Astrocyte (in vitro differentiated cells and primary cell): ENCODE measurements at regions not wholly inside any gene's neighbourhood (a gene's known extent, or its start where the extent isn't known, plus 50 kb on each side); places are given as distances from the start of the nearest gene placed in this dataset.

Experiments
- DNase-seq: peaks from one replicate; pipeline ENCODE4 v3.0.0-alpha.2; 2010; ENCODE audit warnings: low read depth
- FAIRE-seq: peaks from 2 replicates; lab custom pipeline; 2011; peaks lifted over from hg19 to GRCh38; lab: Jason Lieb, UNC
- H2AFZ ChIP-seq: 2 replicates; pipeline ENCODE4 v1.6.0; 2012; ENCODE audit warnings: low read depth, low read length, inconsistent platforms
- H3K27ac ChIP-seq: 2 replicates; pipeline ENCODE4 v1.5.1; 2011; ENCODE audit warnings: low read depth, low read length, inconsistent platforms
- H3K27me3 ChIP-seq: 2 replicates; pipeline ENCODE4 v1.6.0; 2011; ENCODE audit warnings: low read length, inconsistent platforms; ENCODE audit not compliant: insufficient read depth
- H3K36me3 ChIP-seq: 2 replicates; pipeline ENCODE4 v1.5.1; 2011; ENCODE audit warnings: low read length, inconsistent platforms; ENCODE audit not compliant: insufficient read depth
- H3K4me1 ChIP-seq: 2 replicates; pipeline ENCODE4 v1.5.1; 2011; ENCODE audit warnings: low read length, inconsistent platforms; ENCODE audit not compliant: insufficient read depth
- H3K4me2 ChIP-seq: 2 replicates; pipeline ENCODE4 v1.6.0; 2012; ENCODE audit warnings: low read length, inconsistent platforms
- H3K4me3 ChIP-seq: 2 replicates; pipeline ENCODE4 v1.5.1; 2011; ENCODE audit warnings: low read depth, mild to moderate bottlenecking, low read length, inconsistent platforms; ENCODE audit not compliant: insufficient read depth
- H3K79me2 ChIP-seq: 2 replicates; pipeline ENCODE4 v1.6.0; 2012; ENCODE audit warnings: mild to moderate bottlenecking, low read length, inconsistent platforms; ENCODE audit not compliant: insufficient read depth
- H3K9ac ChIP-seq: 2 replicates; pipeline ENCODE4 v1.6.0; 2012; ENCODE audit warnings: mild to moderate bottlenecking, low read length, inconsistent platforms
- H3K9me3 ChIP-seq: 2 replicates; pipeline ENCODE4 v1.5.1; 2012; ENCODE audit warnings: low read depth, mild to moderate bottlenecking, low read length, inconsistent platforms; ENCODE audit not compliant: insufficient read depth
- H4K20me1 ChIP-seq: 2 replicates; pipeline ENCODE4 v1.6.0; 2012; ENCODE audit warnings: low read length, inconsistent platforms; ENCODE audit not compliant: insufficient read depth
- H3K27ac Mint-ChIP-seq: one replicate; pipeline ENCODE4 v1.8.0; 2021; ENCODE audit warnings: mild to moderate bottlenecking, mixed read lengths; ENCODE audit not compliant: unreplicated experiment
- H3K27me3 Mint-ChIP-seq: one replicate; pipeline ENCODE4 v1.8.0; 2021; ENCODE audit warnings: low read depth, mixed read lengths; ENCODE audit not compliant: unreplicated experiment
- H3K36me3 Mint-ChIP-seq: one replicate; pipeline ENCODE4 v1.8.0; 2021; ENCODE audit warnings: low read depth, mixed read lengths; ENCODE audit not compliant: unreplicated experiment
- H3K4me1 Mint-ChIP-seq: one replicate; pipeline ENCODE4 v1.8.0; 2021; ENCODE audit warnings: low read depth, mixed read lengths; ENCODE audit not compliant: unreplicated experiment
- H3K4me3 Mint-ChIP-seq: one replicate; pipeline ENCODE4 v1.8.0; 2021; ENCODE audit warnings: mild to moderate bottlenecking, moderate library complexity, mixed read lengths; ENCODE audit not compliant: unreplicated experiment
- H3K9me3 Mint-ChIP-seq: one replicate; pipeline ENCODE4 v1.8.0; 2021; ENCODE audit warnings: mild to moderate bottlenecking, mixed read lengths; ENCODE audit not compliant: unreplicated experiment
- EZH2 ChIP-seq: IDR thresholded peaks from 2 replicates; pipeline ENCODE4 v1.6.1; 2012; ENCODE audit warnings: mild to moderate bottlenecking, low read length, inconsistent platforms; ENCODE audit not compliant: insufficient read depth
- TF ChIP-seq, protein P1 (sequence below): IDR thresholded peaks from 2 replicates; pipeline ENCODE4 v1.5.1; 2011; ENCODE audit warnings: low read depth, mild to moderate bottlenecking, inconsistent platforms, low read length, moderate library complexity; ENCODE audit not compliant: insufficient read depth

DNA sequence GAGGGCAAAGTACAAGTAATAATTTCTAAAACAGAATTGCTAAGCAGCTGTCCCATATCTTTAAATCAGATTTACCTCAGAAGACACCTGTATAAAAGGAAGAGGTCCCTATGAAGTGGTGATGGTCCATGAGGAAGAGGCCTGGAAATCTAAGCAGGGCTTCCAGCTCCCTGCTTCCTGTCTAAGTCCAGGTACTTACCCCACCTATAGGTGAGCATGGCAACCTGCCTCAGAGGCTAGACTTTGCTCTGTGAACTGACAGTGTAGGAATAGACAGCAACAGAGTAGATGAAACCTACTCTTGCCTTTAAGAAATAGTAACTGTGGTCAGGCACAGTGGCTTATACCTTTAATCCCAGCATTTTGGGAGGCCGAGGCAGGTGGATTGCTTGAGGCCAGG, 55.8 kb upstream of the ARRDC3 start:
- H3K4me3 Mint-ChIP-seq, result no peak overlapping the region
- Histone ChIP-seq H2AFZ (no peak overlapping the region), H4K20me1 (no peaks in the 10 kb centered on the region), H3K79me2 (no peaks in the 10 kb centered on the region), H3K27ac (no peak overlapping the region), H3K27me3 (no peaks in the 10 kb centered on the region), H3K4me1 (peaks cover 6% of the 10 kb centered on the region), H3K4me2 (no peak overlapping the region), H3K36me3 (no peaks in the 10 kb centered on the region), H3K9me3 (no peaks in the 10 kb centered on the region), H3K4me3 (no peak overlapping the region), H3K9ac (no peak overlapping the region)
- H3K9me3 Mint-ChIP-seq, result no peaks in the 10 kb centered on the region
- no peaks in the 10 kb centered on the region for H3K36me3 Mint-ChIP-seq
- TF ChIP-seq, protein P1, sequence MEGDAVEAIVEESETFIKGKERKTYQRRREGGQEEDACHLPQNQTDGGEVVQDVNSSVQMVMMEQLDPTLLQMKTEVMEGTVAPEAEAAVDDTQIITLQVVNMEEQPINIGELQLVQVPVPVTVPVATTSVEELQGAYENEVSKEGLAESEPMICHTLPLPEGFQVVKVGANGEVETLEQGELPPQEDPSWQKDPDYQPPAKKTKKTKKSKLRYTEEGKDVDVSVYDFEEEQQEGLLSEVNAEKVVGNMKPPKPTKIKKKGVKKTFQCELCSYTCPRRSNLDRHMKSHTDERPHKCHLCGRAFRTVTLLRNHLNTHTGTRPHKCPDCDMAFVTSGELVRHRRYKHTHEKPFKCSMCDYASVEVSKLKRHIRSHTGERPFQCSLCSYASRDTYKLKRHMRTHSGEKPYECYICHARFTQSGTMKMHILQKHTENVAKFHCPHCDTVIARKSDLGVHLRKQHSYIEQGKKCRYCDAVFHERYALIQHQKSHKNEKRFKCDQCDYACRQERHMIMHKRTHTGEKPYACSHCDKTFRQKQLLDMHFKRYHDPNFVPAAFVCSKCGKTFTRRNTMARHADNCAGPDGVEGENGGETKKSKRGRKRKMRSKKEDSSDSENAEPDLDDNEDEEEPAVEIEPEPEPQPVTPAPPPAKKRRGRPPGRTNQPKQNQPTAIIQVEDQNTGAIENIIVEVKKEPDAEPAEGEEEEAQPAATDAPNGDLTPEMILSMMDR, result no peak
- TF ChIP-seq EZH2, result no peak
- no peak overlapping the region for H3K27ac Mint-ChIP-seq
- DNase-seq, result no peak
- FAIRE-seq, result no peak
- no peaks in the 10 kb centered on the region for H3K27me3 Mint-ChIP-seq
- peaks cover 2% of the 10 kb centered on the region for H3K4me1 Mint-ChIP-seq

DNA sequence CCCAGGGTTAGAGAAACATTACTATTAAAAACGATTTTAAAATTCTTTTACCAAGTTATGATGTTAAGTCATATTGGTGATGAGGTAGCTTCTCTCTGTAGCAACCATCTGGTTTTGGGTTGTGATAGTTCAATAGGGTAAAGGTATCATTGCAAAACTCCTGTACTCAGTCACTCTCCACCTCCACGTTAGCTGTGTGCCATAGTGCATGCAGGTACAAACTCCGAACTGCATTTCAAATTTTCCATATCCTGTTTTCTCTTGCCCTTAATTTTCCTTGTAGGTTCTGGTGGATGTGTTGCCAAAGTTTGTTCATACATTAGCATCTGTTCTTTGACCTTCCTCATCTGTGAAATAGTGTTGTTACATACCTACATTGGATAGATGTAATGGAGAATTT, 53.1 kb upstream of the ARRDC3 start:
- no peak overlapping the region for H3K27ac ChIP-seq
- H4K20me1 ChIP-seq, result no peaks in the 10 kb centered on the region
- DNase-seq, result no peak
- H3K79me2 ChIP-seq, result no peaks in the 10 kb centered on the region
- no peaks in the 10 kb centered on the region for H3K4me1 ChIP-seq
- H3K9me3 ChIP-seq, result no peaks in the 10 kb centered on the region
- Mint-ChIP-seq H3K4me3 (no peak overlapping the region), H3K4me1 (no peaks in the 10 kb centered on the region), H3K9me3 (no peaks in the 10 kb centered on the region), H3K36me3 (no peaks in the 10 kb centered on the region), H3K27me3 (no peaks in the 10 kb centered on the region), H3K27ac (no peak overlapping the region)
- TF ChIP-seq EZH2, result no peak
- TF ChIP-seq, protein P1, result no peak
- no peak overlapping the region for H3K4me3 ChIP-seq
- no peak for FAIRE-seq
- H3K27me3 ChIP-seq, result no peaks in the 10 kb centered on the region
- no peak overlapping the region for H3K4me2 ChIP-seq
- H2AFZ ChIP-seq, result no peak overlapping the region
- no peak overlapping the region for H3K9ac ChIP-seq
- no peaks in the 10 kb centered on the region for H3K36me3 ChIP-seq

DNA sequence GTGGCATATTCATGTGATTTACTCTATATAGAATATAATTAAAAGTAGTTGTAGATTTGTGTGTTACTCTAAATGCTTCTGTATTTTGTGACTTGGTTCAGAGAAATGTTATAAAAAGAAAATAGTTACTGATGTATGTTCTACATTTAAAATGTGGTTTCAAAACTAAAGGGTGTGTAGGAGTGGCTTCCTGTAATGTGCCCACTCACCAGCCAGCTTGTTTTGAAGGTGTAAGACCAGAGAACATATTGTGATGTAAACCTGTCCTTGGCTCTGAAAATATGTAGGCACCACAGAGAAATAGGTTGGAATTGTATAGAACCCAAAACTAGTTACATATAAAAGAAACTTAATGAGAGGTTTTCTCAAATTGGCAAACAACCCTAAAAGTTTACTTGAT, 51.2 kb upstream of the ARRDC3 start:
- Histone ChIP-seq H3K4me3 (no peak overlapping the region), H3K9me3 (no peaks in the 10 kb centered on the region), H3K9ac (no peak overlapping the region), H2AFZ (no peak overlapping the region), H4K20me1 (no peaks in the 10 kb centered on the region), H3K27me3 (no peaks in the 10 kb centered on the region), H3K4me2 (no peak overlapping the region), H3K79me2 (no peaks in the 10 kb centered on the region), H3K27ac (no peak overlapping the region), H3K4me1 (no peaks in the 10 kb centered on the region), H3K36me3 (no peaks in the 10 kb centered on the region)
- DNase-seq (no peak), FAIRE-seq (no peak)
- H3K9me3 Mint-ChIP-seq, result no peaks in the 10 kb centered on the region
- no peaks in the 10 kb centered on the region for H3K27me3 Mint-ChIP-seq
- no peak overlapping the region for H3K4me3 Mint-ChIP-seq
- no peak overlapping the region for H3K27ac Mint-ChIP-seq
- no peaks in the 10 kb centered on the region for H3K4me1 Mint-ChIP-seq
- no peaks in the 10 kb centered on the region for H3K36me3 Mint-ChIP-seq
- TF ChIP-seq, protein P1, result no peak
- TF ChIP-seq EZH2, result no peak
